ENCODE measurements at regions not wholly inside any gene's neighbourhood (a gene's known extent, or its start where the extent isn't known, plus 50 kb on each side); places are given as distances from the start of the nearest gene placed in this dataset.
A peak's percentile ranks its signal among the peaks of the same experiment; 100 is the strongest.

DNA sequence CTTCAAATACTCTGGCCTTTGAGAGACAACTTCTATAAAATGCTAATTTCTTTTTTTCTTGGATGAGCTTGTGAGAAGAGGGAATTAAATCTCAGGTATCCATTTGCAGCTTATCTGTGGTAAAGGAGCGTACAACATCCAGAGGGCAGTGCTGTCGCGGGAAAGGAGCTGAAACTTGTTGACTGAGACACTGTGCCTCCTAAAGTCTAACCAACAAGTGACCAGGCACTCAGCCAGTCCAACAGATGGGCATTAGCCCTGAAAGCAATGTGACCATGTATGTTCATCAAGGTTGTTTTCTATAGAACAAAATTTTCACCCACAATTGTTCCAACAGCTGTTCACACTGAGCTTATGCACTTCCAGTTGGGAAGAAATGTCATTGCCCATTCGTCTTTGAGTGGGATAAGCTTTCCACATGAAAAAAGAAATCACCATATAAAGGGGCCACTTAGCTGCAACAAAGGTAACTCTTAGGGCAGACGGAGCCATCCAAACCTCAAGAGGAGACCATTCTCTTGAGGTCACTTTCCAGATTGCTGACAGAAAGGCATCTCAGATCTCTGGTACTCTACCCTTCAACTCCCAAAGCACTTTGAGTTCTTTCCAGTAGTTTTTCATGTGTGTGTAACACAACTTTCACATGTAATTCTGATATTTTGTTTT lies 244.8 kb upstream of the NEIL3 start:
- DNase-seq (ENCODE audit: insufficient read length, low spot score) (no peak), FAIRE-seq (no peak)
- TF ChIP-seq POLR2A (IDR thresholded peaks at IDR 0.05; ENCODE audit: low read depth, low read length), result no peak

DNA sequence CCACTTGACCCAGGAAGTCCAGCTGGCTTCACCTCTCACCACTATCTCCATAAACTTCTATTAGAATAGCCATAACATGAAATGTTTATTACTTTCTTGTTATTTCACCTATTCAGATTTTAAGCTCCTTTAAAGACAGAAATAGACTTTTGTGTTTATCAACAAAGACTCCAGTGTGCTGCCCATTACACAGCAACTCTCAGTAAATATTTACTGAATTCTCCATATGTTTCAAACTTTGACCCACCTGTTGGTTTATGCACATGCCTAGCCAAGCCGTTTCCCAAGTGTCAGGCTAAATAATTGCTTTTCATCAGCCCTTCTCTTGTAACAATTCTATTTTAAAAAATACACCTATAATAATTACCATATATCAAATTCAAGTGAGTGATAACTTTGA lies 242.9 kb upstream of the NEIL3 start:
- DNase-seq (ENCODE audit: insufficient read length, low spot score) (no peak), FAIRE-seq (no peak)
- TF ChIP-seq POLR2A (IDR thresholded peaks at IDR 0.05; ENCODE audit: low read depth, low read length), result no peak

DNA sequence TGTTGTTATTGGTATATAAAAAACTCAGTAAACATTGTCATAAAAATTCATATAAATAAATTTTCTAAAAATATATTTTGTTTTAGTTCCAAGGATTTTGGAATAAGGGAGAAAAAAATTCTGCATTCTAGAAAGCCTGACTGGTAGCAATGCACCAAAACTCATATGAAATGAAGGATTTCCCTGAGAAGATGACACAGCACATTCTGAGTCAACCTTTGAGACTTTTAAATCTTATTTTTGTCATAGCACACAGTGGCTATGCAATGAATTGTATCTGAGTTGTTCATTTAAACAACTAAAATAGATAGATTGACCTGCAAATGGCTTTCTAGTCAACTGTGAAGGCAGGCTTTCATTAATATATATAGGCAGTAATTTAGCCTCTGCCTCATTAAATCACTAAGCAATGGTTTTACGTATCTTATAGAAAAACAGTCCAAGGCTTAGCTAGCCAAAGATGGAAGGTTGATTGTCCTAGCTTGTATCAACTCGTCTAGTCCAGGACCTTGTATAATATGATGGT lies 239.1 kb upstream of the NEIL3 start:
- FAIRE-seq (no peak), DNase-seq (ENCODE audit: insufficient read length, low spot score) (no peak)
- no peak for TF ChIP-seq POLR2A (IDR thresholded peaks at IDR 0.05; ENCODE audit: low read depth, low read length)

DNA sequence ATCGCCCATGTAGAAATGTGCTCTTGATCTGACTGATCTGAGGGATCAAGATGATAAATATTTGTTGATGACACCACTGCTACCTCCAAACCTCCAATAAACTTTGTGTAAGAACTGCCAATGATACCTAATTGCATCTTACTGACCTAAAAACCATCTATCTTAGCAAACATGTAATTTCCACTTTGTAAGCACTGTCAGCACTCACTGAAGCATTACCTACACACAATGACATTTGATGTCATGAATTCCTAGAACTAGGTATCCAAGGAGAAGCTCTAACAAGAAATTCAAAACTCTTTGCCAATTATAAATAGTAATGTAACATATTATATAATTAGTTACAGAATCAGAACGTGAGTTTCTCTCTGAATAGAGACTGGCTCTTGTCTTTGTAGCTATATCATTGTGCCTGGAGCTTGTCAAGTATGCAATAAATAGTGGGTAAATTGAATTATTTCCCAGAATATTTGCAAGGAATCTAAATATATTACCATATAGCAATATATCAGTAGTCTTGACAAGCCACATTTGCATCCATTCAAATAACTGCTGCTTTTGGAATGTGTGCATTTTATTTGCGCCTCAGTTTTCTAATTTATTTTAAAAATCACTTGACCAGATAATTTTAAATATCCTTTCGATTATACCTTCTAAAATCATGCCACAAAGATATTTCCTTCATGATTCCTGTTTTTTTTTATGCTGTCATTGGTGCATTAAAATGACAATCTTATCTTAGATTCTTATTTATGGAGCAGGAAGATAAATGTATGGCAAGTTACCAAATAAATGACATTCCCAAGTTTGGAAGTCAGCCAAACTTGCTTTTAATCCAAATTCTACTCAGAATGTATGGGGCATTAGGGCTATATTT lies 232.3 kb upstream of the NEIL3 start:
- FAIRE-seq, result no peak
- TF ChIP-seq POLR2A (IDR thresholded peaks at IDR 0.05; ENCODE audit: low read depth, low read length), result no peak
- no peak for DNase-seq (ENCODE audit: insufficient read length, low spot score)

DNA sequence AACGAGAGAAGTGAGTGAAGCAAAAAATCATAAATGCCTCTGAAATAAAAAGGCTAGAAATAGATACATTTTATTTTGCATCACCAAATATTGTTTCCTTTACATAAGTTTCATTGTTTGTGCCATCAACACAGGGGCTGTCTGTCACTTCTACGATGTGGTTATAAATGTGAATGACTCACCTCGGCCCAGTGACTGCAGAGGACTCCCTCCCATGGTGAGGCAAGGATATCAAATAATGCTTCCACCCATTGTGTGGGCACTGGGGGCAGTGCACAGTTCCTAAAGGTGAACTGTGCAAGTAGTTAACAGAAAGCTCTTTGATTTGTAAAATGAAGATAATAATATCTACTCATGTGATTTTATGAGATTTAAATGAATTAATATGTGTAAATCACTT lies 230.3 kb upstream of the NEIL3 start:
- TF ChIP-seq POLR2A (IDR thresholded peaks at IDR 0.05; ENCODE audit: low read depth, low read length), result no peak
- FAIRE-seq, result peak; percentile 6
- DNase-seq (ENCODE audit: insufficient read length, low spot score), result no peak

DNA sequence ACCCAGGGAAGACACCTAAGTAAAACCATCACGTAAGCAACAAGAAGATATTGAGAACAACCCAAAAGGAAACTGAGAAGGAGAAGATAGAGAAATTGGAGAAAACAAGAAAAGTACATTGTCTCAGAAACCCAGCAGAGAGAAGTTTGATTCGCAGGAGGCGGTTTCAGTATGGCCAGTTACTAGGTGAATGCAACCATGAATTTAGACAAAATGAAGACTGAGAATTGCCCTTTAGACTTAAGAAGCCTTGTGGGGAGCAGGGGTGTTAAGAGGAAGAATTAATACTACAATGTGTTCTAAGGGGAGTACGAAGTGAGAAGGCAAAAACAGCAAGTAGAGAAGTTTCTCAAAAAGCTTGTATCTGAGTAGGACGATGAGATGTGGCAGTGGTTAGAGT lies 229.3 kb upstream of the NEIL3 start:
- no peak for FAIRE-seq
- no peak for TF ChIP-seq POLR2A (IDR thresholded peaks at IDR 0.05; ENCODE audit: low read depth, low read length)
- no peak for DNase-seq (ENCODE audit: insufficient read length, low spot score)

DNA sequence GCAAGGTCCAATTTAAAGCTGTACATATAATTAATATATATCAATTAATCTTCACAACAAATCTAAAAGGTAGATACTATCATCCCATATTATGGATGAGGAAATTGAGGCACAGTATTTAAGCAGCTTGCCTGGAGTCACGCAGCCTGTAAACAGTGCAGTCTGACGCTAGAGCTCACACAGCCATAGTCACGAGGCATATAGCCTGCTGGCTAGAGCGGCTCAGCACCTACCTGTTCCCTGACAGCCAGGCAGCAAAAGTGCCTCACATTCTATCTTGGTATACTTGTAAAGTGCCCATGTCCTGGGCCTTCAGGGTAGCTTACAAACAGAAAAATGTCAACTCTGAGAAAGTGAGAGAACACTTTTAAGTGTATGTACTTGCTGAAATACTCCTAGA lies 222.6 kb upstream of the NEIL3 start:
- no peak for TF ChIP-seq POLR2A (IDR thresholded peaks at IDR 0.05; ENCODE audit: low read depth, low read length)
- FAIRE-seq, result no peak
- DNase-seq (ENCODE audit: insufficient read length, low spot score), result no peak

DNA sequence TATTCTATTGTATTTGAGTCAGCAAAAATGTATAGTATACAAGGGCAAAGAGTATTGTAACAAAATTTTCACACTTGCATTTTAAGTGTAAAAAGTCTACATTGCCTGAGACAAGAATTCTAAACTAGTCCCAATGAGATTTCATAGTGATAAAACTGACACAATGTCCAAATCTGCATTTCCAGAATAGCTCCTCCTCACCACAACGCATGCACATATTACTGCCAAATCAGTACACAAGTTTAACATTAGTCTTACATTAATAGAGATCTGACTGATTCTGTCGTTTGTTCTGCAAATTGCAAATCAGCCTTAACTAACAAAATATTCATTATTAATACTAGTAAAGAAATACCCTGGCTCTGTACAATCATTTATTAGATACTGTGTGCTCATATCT lies 222.2 kb upstream of the NEIL3 start:
- DNase-seq (ENCODE audit: insufficient read length, low spot score) (no peak), FAIRE-seq (no peak)
- no peak for TF ChIP-seq POLR2A (IDR thresholded peaks at IDR 0.05; ENCODE audit: low read depth, low read length)

DNA sequence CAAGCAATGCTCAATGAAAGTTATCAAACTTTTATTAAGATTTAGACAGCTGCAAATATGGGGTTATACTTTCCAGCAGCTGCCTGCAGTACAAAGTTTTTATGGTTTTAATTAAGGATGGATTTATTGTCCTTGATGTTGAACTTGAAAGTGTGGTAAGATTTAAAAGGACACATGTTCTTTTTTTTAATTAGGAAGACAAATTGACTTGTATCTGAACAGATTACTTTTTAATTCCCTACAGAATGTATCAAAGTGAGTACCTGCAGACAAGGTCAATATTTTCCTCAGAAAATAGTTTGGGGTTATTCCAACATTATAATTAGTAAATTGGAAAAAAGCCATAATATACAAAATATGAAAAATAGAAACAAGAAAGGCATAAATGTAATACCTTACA lies 218.2 kb upstream of the NEIL3 start:
- DNase-seq (ENCODE audit: insufficient read length, low spot score), result no peak
- no peak for TF ChIP-seq POLR2A (IDR thresholded peaks at IDR 0.05; ENCODE audit: low read depth, low read length)
- no peak for FAIRE-seq

DNA sequence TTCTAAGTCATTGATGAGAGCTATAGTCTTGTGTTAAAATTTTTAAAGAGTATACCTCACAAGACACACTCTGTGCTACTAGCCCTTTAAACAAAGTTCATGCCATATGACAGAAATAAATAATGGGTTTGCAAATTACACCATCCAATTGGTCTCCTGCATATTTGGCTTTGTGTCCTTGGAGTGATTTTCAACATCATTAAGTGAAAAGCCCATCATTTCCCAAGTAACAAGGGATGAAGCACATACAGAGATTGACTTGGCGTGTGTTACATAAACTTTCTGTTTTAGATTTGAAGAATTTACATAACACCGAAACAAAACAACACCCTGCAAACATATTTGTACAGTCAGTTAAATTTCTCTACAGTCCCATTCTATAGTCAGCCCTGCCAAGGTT lies 216.9 kb upstream of the NEIL3 start:
- FAIRE-seq (no peak), DNase-seq (ENCODE audit: insufficient read length, low spot score) (no peak)
- no peak for TF ChIP-seq POLR2A (IDR thresholded peaks at IDR 0.05; ENCODE audit: low read depth, low read length)

DNA sequence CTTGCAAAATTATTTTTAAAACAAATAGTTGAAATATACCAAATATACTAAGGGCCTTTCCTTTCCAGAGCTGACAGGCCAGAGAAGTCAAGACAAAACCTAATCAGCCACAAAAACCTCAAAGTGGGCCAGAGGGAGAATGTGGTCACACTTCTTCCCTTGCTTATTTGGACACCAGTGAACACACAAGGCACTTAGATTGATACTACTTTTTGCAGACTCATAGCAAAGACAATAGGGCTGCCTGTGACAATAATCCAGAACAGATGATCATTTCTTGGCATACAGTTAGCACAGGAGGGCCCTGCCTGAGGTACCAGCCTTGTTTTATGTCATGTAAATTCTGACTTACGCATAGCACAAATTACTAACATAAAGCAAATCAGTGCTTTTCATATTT lies 215.7 kb upstream of the NEIL3 start:
- FAIRE-seq (no peak), DNase-seq (ENCODE audit: insufficient read length, low spot score) (no peak)
- TF ChIP-seq POLR2A (IDR thresholded peaks at IDR 0.05; ENCODE audit: low read depth, low read length), result no peak

DNA sequence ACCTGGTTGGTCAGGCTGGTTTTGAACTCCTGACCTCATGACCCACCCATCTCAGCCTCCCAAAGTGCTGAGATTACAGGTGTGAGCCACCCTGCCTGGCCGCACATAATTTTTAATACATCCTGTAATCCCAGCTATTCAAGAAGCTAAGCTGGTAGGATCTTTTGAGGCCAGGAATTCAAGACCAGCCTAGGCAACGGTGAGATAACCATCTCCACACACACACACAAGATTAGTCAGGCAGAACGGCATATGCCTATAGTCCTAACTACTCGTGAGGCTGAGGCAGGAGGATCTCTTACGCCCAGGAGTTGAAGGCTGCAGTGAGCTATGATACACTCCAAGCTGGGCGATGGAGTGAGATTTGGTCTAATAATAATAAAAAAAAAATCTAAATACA lies 212.4 kb upstream of the NEIL3 start:
- FAIRE-seq (no peak), DNase-seq (ENCODE audit: insufficient read length, low spot score) (no peak)
- no peak for TF ChIP-seq POLR2A (IDR thresholded peaks at IDR 0.05; ENCODE audit: low read depth, low read length)

DNA sequence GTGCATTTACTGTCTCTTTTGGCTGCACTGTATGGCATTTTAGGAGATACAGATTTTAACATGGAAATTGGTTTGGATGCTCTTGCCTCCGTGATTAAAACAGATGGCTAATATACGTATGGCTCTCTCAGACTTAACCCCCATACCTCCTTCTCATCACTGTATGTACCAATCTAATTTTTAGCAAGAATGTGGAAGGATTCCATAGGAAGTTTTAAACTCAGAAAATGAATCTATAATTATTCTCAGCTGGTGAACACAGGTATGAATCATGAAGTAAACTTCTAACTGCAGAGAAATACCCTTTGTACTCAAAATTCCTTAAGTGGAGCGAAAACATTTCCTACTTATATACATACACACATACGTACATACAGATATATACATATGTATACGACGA lies 210.5 kb upstream of the NEIL3 start:
- TF ChIP-seq POLR2A (IDR thresholded peaks at IDR 0.05; ENCODE audit: low read depth, low read length), result no peak
- DNase-seq (ENCODE audit: insufficient read length, low spot score), result no peak
- FAIRE-seq, result no peak

DNA sequence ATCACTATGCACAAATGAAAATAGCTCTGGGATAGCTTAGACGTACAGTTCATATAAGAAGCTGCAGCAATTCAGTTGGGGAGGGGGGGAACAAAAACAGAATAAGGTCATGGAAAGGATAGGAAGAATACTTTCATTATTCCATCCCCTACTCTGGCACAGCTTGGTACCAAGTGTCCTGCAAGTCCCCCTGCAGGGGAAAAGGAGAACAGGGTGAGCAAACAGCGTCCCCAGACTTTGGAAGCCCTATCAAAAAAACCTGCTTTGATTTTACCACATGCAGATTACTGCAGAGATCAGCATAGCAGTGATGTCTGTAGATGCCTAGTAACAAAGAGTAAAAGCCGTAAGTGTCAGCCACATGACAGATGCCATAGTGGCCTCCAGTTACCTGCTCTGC lies 209.4 kb upstream of the NEIL3 start:
- DNase-seq (ENCODE audit: insufficient read length, low spot score) (no peak), FAIRE-seq (no peak)
- TF ChIP-seq POLR2A (IDR thresholded peaks at IDR 0.05; ENCODE audit: low read depth, low read length), result no peak

DNA sequence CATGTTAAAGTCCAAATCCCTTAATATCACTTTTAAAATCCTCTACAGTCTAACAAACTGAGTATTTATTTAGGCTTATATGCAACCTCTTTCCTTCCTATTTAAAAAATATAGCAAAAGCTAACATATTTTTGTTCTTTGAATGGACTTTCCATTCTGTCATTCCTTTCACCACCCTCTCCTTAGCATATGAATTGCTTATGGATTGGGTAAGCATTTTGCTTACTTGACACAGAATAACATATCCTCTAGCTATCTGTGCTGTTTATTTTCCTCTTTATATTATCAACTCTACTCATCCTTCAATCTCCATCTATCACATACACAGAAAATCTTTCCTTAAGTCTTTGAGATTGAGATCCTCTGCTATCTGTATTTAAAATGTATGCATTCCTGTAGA lies 206.1 kb upstream of the NEIL3 start:
- DNase-seq (ENCODE audit: insufficient read length, low spot score) (no peak), FAIRE-seq (no peak)
- TF ChIP-seq POLR2A (IDR thresholded peaks at IDR 0.05; ENCODE audit: low read depth, low read length), result no peak
